Endometrium (tissue), 2 donors: ENCODE measurements at regions not wholly inside any gene's neighbourhood (a gene's known extent, or its start where the extent isn't known, plus 50 kb on each side); places are given as distances from the start of the nearest gene placed in this dataset.
"Not testable (repeated sequence)": the region's sequence is repeated elsewhere in the genome, so short reads cannot be mapped to it uniquely, and the experiment has no call there.

Experiments used
- FAIRE-seq: peaks from 2 replicates; lab custom pipeline; 2012; peaks lifted over from hg19 to GRCh38; lab: Jason Lieb, UNC
- donor health status: control.
- donor health status: control.

DNA sequence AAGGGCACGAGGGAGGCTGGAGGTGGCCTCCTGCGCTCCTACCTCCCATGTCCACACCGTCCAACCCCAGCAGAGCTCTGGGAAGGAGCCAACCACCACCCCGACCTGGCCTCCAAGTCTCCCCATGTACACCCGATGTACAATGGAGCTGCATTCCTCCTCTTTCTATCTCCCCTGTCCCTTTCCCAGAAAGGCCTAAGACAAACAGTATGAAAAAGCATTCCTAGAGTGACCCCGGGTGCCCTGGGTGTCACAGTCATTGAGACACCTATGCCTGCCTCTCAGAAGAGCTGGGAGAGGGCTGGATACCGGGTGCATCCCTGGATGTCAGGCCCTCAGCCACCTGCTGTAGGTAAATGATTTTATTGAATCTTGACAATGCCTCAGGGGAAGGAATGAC is 248.1 kb downstream of the EMX2 start:
- FAIRE-seq, result no peak

DNA sequence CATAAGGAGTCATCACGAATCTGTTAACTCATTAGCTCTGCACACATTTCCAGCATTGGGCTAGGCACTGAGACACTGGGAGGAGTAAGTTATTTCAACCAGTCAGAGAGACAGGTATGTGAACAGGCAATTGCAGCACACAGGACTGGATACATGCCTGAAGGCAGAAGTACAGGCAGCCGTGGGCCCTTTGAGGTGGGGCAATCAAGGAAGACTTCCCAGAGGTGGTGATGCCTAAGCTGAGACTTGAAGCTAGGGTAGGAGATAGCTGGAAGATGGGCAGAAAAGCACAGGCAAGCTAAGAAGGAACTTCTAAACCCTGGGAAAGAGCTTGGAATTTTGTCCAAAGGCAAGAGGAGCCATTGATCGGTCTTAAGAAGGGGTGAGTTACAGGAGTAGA is 249.7 kb downstream of the EMX2 start:
- no peak for FAIRE-seq

DNA sequence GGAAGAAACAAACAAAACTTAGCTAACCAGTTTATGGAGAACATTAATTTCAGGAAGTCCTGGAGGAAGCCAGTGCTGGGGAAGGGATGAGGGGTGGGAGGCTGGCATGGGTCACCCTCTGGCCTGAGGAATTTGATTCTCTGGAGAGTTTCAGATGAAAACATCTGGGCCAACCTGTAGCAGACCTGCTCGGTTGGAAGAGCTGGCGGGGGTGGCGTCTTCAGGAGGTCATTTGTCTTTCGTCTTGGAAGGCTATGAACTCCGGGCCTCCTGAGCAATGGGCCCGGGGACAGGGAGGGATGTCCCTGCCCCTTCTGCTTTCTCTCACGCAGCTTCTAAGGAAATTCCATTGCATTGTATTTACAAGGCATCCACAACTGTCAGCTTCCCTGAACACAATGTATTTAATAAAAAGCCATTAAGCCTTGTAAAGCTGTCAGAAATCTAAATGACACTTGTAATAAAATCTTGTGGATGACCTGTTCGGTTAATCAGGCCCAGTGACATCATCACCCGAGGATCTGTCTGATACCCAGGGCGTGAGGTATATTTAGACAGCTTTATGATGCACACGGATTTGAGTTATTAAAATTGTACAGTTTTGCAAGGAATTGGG is 250.5 kb downstream of the RAB11FIP2 start:
- FAIRE-seq, result no peak

GRCh38 chr10:117797296-117797695 is 249.4 kb downstream of the RAB11FIP2 start:
- FAIRE-seq, result no peak

DNA sequence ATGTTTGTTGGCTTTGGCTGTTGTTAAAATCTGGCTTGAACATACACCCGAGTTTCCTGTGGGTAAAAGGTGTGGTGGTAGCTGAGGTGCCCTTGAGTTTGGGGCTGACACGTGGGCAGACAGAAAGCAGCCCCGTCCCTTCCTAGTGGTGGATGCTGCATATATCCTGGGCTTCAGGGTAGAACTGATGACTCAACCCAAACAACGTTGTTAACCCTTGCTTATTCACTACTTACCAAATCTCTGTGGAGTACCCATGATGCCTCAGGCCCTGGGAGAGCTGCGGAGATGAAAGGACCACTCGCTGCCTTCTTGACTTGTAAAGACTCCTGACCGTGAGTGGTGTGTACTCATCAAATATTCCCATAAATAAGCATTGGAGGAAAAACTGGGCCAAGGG is 245.1 kb downstream of the RAB11FIP2 start:
- FAIRE-seq, result no peak

- no peak for FAIRE-seq
Observed at GRCh38 chr10:117804470-117805011, 242.2 kb downstream of the RAB11FIP2 start.

DNA sequence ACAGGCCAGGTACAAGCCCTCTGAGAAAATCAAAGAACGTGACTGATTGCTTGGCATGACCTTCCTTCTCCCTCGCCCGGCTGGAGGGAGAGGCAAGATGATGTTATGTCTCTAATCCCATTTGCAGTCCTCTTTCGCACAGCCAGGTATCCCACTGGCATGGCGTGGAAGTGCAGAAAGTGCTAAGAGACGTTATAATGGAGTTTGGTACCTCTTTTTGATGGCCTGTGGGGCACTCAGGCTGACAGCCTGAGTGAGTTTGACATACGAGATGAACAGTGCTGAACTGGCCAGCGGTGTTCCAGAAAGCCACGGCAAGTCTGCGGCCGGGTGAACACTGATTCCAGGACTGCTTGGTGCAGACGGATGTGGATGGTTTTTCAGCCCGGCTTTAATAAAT is 241.6 kb downstream of the RAB11FIP2 start:
- FAIRE-seq, result no peak

- no peak for FAIRE-seq
Observed at GRCh38 chr10:117807441-117807840, 239.3 kb downstream of the RAB11FIP2 start.

- not testable (repeated sequence) for FAIRE-seq
Observed at GRCh38 chr10:117815816-117816215, 230.9 kb downstream of the RAB11FIP2 start.

DNA sequence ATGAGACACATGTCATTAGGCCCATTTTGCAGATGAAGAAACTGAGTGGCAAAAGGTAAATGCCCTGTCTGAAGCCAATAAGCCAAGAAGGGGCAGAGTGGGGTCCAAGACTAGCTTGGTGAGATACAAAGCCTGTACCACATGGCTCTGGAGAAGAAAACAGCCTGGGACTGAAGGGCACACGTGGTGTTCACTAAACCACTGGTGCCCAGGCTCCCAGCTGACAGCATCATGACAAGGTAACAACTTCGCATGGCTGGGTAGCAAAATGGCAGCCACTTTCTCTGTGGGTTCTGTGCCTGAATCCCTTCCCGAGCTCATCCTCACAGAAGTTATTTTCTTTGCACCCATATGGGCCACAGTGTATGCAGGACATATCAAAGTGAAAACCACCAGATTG is 229.6 kb downstream of the RAB11FIP2 start:
- FAIRE-seq, result no peak

- no peak for FAIRE-seq
Observed at GRCh38 chr10:117818721-117819120, 228.0 kb downstream of the RAB11FIP2 start.

DNA sequence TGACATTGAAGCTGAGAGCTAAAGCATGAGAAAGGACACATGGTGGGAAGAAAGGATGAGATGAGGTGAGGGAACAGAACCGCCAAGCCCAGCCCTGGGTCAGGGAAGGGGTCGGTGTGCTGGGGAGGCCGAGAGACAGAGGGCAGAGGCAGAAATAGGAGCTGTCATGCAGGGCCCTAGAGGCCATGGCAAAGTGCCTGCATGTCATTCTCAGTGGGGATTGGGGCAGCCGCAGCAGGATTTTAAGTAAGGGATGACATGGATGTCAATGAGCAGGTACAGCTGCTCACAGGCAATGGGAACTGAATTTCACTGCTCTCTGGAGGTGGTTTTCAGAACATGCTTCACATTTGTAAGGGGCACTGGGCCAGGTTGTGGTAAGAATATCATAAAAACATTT is 227.4 kb downstream of the RAB11FIP2 start:
- no peak for FAIRE-seq

GRCh38 chr10:117823980-117824379 is 222.8 kb downstream of the RAB11FIP2 start:
- FAIRE-seq, result no peak

DNA sequence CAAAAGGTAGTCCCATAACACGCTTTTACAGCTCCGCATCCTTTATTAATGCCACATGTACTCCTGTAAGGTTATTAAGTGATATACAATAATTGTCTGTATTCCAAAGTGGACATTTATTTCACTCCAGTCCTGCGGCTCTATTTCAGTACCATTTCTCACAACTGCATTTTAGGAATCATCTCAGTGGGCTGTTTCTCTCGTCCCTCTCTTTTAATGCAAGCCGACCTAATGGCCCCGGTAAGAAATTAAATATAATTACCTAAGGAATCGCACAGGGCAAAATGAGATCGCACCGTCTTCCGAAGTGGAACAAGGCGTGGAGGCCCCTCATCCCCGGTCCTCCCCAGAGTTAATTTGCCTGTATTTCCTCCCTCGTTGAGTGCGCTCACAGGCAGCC is 216.5 kb downstream of the RAB11FIP2 start:
- FAIRE-seq, result no peak

- FAIRE-seq, result no peak
Observed at GRCh38 chr10:117830787-117831212, 215.9 kb downstream of the RAB11FIP2 start.

GRCh38 chr10:117838500-117839498 is 207.9 kb downstream of the RAB11FIP2 start:
- not testable (repeated sequence) for FAIRE-seq

GRCh38 chr10:117856426-117856825 is 190.3 kb downstream of the RAB11FIP2 start:
- FAIRE-seq, result not testable (repeated sequence)

- FAIRE-seq, result no peak
Observed at GRCh38 chr10:117860135-117860534, 186.6 kb downstream of the RAB11FIP2 start.

DNA sequence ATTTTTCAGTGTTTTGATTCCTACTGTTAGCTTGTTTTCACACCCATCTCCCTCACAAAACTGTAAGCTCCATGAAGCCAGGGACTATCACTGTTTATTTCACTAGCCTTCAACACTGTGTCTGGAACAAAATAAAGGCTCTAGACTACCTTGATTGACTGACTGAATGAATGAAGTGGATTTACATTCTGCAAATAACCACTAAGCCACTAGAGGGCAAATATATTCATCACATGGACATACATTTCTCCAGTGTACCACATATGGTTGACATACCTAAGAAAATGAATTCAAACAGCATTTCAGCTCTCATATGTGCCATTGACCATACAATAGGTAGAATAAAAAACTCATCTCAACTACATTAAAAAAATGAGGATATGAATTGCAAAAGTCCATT is 185.9 kb downstream of the RAB11FIP2 start:
- no peak for FAIRE-seq

- FAIRE-seq, result no peak
Observed at GRCh38 chr10:117861329-117861728, 185.4 kb downstream of the RAB11FIP2 start.

DNA sequence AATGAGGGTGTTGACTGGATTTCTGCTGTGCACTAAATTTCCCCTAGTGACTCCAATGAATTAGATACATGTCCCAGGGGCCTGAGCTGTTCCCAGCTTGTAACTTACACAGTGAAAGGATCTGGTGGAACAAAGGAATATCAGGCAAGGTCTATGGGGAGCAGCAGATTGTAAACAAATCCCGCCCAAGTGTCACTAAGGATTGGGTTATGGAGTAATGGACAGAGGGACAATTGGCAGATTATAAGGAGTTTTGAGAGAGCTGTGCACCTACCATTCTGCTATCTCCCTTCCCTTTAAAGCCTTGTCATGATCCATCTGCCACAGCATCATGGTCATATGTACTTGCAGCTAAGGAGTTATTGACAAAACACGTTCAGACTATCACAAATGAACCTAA is 183.0 kb downstream of the RAB11FIP2 start:
- no peak for FAIRE-seq

DNA sequence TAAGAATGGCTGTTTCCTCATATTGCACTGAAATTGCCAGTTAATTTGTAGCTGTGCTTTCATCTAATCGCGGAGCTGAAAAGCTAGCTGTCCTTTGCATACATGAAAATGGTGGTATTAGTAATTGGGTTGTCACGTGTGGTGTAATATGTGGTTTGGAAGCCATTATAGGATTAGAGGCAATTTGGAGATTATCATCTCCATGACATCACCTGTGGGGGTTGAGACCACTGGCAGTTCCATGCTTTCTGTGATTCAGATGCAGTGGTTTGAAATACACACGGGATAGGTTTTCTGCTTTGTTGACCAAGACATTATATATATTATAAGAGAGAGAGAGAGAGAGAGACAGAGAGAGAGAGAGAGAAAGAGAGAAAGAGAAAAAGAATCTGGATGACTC is 180.8 kb downstream of the RAB11FIP2 start:
- FAIRE-seq, result no peak

- FAIRE-seq, result no peak
Observed at GRCh38 chr10:117868151-117868550, 178.6 kb downstream of the RAB11FIP2 start.
